ENCODE measurements at regions not wholly inside any gene's neighbourhood (a gene's known extent, or its start where the extent isn't known, plus 50 kb on each side); places are given as distances from the start of the nearest gene placed in this dataset.

- TF ChIP-seq CTCF (conservative IDR thresholded peaks at IDR 0.05; ENCODE audit: low read depth, low read length), result no peak
- TF ChIP-seq FOS (IDR thresholded peaks at IDR 0.05; ENCODE audit: low read depth, low read length), result no peak
- no peak for TF ChIP-seq RFX5 (IDR thresholded peaks at IDR 0.05; ENCODE audit: low read depth, low read length)
- TF ChIP-seq POLR2A (IDR thresholded peaks at IDR 0.05; ENCODE audit: low read depth, low read length), result no peak
- no peak for TF ChIP-seq RCOR1 (IDR thresholded peaks at IDR 0.05; ENCODE audit: insufficient replicate concordance, low read length)
- no peak for TF ChIP-seq BHLHE40 (IDR thresholded peaks at IDR 0.05; ENCODE audit: low read depth, low read length)
- TF ChIP-seq RAD21 (IDR thresholded peaks at IDR 0.05; ENCODE audit: low read length), result no peak
- TF ChIP-seq CEBPB (IDR thresholded peaks at IDR 0.05; ENCODE audit: low read depth, low read length), result no peak
- no peak for TF ChIP-seq CHD1 (IDR thresholded peaks at IDR 0.05; ENCODE audit: low read depth, low read length)
- TF ChIP-seq SMC3 (IDR thresholded peaks at IDR 0.05; ENCODE audit: low read depth, low read length), result no peak
- TF ChIP-seq MAZ (IDR thresholded peaks at IDR 0.05; ENCODE audit: borderline replicate concordance, low read depth, low read length), result no peak
- no peak for TF ChIP-seq MAFK (IDR thresholded peaks at IDR 0.05; ENCODE audit: low read depth, low read length)
- no peak for TF ChIP-seq MXI1 (IDR thresholded peaks at IDR 0.05; ENCODE audit: borderline replicate concordance, low read depth, low read length)
Observed at GRCh38 chr21:25338415-25338814, 268.9 kb downstream of the MRPL39 start.

All from IMR-90 (cell line).